Smooth muscle cell of the brain vasculature (primary cell): ENCODE measurements at regions not wholly inside any gene's neighbourhood (a gene's known extent, or its start where the extent isn't known, plus 50 kb on each side); places are given as distances from the start of the nearest gene placed in this dataset.

Source experiments
- DNase-seq: peaks from one replicate; pipeline ENCODE4 v3.0.0-alpha.2; 2012; ENCODE audit warnings: low read depth, low spot score

DNA sequence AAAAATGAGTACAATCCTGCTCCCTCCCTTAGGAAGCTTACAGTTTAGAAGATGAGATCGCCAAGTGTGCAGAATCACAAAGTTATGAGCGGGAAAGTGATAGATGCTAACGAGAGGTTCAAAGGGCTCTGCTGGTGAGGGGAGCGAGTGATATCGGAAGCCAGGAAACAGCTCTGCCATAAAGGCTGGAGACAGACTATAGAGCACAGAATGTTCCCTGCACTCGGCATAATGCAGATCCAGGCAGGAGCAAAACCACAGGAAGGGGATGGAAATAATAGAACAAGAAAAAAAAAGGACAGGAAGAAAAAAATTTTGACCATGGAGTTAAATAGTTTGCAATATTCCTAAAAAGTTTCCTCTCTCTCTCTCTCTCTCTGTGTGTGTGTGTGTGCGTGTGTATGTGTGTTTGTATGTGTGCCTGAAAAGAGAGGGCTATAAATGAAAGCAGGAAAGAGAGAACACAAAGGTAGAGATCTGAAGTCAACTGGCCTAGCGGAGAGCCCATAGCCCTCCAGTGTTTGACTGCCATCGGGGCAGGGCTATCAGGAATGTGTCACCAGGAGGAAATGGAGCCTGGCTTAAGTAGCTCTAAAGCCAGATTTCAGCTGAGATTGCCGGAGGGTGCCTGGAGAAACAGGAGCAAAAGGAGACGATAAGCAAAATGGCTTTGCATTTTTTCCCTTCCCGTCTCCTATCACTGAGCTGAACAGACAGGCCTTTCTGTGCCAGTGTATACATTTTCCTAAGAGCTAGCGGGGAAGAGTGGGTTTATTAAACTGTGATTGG is 175.8 kb upstream of the LYZL1 start:
- DNase-seq = no peak

DNA sequence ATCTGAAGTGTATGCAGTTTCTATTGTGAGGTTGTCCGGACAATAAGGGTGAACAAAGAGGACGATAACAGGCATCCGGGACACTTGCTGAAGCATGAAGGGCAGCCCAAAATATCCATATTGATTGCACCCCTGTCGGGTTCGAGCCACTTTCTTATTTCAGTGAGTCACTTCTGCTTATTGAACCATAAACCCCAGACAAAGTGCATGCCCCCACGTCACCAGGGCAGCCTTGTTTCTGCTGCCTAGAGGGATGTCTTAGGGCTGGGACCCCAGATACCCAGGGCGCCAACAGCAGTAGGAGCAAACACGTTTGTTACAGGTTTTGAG is 175.3 kb upstream of the LYZL1 start:
- no peak for DNase-seq

DNA sequence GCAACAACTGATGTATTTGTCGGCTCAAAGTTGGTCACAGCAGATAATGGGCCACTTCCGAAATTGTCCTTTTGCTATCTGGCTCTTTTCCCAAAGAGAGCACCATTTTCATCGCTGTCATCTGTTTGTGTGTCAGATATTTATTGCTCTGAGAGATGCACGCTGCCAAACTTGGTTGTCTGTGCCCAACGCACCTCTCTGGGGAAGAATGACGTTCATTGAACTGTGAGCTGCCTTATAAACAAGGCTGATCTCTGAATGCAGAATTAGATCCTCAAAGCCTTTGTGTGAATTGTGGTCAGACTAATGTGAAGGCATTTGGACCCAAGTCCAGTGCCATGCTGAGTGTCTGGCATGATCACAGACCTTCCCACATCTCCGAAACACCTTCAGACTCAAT is 174.7 kb upstream of the LYZL1 start:
- DNase-seq = no peak

DNA sequence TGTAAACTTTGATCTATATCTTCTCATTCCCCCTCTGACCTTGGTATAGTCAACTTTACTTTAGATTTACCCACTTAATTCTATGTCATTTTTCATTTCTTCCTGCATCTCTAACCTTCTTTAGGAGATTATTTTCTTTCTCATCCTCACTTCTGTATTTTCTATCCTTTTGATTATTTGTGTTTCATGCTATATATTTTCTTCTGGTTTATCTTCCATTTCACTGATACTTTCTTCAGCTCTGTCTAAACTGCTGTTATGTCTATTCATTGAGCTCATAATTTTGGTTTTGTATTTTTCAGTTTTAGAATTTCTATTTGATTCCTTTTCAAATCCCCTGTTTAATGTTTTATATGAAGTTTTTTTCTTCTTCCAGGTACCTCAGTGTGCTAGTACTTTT is 171.1 kb upstream of the LYZL1 start:
- DNase-seq = no peak

DNA sequence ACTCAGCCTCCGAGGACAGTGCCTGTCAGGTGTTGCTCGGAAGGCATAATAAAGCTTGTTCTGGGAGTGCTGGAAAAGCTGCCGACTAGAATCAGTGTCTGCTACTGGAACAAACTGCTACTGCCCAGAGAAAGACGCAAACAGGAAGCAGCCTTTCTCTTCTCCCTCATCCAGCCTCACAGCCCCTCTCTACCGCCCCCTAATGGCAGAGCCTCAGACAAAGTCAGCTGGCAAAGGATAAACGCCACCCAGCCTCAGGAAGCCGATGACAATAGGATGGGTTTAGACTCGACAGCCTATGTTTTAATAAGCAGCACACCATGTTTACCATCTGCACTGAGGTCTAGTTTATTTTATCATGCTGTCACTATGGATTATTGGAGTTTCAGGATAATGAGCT is 169.5 kb upstream of the LYZL1 start:
- no peak for DNase-seq

DNA sequence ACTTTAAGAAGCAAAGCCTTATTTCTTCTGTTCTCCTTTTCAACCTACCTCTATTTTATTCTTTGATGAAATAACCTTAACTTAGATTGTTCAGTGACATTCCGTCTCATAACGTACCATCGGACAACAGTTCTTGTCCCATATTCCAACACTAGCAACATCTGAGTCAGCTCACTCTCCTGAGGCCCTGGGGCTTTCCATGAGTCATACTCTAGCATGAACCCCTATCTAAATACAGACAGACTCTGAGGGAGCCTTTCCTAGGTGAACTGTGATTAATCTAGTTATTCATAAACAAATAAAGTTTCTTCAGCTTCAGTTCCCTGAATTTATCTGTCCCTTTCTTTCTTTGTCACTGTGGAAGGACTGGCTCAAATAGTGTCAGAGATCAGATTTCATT is 168.7 kb upstream of the LYZL1 start:
- no peak for DNase-seq

DNA sequence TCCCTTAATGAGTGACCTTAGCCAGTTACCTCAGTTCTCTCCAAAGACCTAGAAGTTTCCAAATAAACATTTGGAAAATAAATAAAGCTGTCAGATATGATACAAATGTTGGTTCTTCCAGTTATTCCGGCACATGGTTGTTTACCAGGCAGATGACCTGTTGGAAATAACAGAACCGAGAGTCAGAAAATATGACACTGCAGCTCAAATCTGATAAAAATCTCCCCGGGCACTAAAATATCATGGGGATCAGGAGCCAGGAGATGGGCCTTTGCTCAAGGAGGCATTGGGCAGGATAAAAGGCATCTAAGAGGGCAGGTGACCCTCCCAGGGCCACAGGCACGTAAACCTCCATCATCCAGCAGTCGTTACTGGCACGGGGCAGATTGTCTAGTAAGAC is 164.0 kb upstream of the LYZL1 start:
- no peak for DNase-seq

DNA sequence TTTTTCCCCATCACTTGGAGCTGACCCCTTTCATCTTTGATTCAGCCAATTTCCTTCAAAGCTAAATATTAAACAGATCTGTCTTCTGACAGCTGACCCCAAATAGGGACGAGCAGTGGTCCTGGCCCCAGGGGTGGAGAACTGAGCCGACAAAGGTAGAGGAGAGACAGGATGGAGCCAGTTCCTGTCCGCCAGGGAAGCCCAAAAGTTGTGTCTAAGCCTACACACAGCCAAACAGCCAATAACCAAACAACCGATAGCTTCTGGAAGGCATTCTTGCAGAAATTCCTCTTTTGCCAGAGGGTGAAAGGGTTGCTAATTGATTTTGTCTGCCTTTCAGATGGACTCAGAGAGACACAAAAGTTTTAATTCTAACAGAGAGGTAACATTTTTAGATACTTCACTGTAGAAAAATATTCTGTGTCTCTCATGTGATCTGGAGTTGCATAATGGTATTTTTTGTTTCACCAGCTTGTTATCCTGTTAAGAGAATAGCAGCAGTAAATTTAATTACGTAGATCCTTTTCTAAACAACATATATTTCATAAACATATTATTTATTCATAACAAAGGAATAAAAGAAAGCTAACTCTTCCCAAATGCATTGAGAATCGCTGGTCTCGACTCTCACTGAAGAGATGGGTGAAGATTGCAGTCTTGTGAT is 161.7 kb upstream of the LYZL1 start:
- no peak for DNase-seq

DNA sequence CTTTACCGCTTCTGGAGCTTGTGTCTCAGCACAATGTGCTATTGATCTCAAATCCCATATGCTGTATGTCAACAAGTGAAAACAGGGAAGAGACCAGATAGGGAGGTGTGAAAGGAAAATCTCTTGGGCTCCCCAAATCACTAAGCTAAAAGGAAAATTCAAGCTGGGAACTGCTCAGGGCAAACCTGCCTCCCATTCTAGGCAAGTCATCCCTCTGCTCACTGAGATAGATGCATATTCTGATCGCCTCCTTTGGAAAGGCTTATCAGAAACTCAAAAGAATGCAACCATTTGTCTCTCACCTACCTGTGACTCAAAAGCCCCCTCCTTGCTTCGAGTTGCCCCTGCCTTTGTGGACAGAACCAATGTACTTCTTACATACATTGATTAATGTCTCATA is 161.1 kb upstream of the LYZL1 start:
- no peak for DNase-seq

DNA sequence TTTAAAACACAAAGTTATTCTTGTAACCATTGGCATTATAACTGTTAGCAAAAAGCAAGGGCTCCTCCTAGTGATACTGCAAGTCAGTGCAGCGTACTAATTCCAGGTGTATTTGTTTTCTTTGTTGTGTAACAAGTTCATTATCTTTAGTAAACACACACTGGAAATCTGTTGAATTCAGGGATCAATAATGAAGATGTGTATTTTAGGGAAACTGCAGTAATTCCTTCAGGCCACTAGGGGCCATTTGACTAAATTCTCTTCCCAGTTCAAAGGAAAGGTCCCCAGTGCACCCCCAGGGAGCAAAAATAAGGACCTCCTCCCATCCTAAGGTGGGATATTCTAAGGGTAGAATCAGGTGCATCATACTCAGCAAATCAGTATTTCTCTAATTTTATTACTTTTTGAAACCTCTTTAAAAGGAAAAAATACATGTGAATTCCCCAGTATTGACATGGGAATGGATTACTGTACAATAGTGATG is 158.6 kb upstream of the LYZL1 start:
- no peak for DNase-seq

DNA sequence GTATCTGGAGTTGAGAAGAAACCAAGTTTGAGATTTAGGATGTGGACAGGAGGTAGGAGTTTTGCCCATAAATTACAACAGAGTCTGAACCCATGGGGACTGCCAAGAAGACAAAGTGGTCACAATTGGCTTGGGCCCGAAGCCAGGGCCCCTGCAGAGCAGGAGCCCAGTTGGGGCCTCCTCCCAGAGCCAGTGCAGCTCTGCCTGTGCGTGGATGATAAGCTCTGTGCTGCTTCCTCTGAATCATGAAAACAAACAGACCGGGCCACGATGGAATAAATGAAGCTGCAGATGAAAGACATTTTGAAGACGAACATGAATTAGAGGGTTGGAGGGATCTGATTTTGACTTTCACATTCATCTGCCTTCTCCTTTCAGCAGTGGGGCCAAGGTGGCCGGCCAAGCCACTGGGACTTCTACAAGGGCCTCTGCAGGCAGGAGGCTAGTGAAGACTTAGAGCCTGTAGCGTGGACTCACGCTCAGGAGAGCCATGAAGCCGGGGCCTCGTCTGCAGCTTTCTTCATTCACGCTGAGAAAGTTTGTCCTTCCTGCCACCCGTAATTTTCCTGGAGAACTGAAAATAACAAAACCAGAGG is 156.8 kb upstream of the LYZL1 start:
- no peak for DNase-seq

DNA sequence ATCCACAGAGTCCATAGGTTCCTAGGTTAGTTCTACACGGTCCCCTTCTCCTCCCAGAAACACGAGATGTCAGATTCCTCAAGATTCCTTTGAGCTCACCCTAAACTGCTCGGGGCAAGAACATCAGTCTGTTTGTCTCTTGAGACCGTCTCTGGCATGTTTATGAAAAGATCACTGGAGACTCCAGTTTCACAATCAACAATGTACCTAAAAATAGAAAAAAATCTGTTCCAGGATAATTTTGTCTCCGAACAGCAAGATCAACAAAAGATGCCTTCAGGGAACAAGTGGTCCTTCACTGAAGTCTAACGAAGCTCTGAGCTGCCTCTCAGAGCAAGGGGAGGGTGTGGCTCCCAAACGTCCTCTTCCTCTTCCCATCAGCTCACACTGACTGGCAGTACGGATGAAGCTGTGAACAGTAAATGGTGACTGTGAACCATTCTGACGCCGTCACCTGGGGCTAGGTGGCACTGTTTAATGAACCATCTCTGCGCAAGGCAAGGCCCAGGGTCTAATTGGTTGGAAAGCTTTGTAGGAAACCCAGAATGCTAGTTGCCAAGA is 156.2 kb upstream of the LYZL1 start:
- DNase-seq = no peak

DNA sequence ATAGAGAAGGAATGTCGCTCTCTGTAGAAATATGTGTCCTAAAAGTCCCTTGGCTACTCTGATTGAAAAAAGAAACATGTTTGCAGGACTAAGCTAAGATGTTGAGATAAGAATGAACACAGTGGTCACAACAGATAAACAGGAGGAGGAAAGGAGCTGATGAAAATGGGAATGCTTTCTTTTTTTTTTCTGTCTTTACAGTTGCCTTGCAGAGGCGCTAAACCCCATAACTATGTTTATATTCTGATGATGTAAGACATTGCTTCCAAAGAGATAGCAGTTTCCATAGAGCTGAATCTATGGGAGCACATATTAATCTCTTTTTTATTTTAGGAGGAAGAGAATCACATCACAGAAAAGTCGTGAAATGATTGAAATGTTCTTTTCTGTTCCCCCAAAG is 153.5 kb upstream of the LYZL1 start:
- DNase-seq = no peak

DNA sequence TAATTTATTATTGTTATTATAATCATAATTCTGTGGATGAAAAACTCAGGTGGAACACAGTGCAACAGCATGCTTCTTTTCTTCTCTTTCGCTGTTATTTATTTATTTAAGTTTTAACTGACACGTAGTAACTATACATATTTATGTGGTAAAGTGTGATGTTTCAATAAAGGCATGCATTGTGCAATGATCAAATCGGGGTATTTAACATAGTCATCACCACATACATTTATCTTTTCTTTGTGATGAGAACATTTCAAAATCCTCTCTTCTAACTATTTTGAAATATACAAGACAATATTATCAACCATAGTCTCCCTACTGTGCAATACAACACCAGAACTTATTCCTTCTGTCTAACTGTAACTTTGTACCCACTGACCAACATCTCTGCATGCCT is 152.5 kb upstream of the LYZL1 start:
- DNase-seq = no peak

DNA sequence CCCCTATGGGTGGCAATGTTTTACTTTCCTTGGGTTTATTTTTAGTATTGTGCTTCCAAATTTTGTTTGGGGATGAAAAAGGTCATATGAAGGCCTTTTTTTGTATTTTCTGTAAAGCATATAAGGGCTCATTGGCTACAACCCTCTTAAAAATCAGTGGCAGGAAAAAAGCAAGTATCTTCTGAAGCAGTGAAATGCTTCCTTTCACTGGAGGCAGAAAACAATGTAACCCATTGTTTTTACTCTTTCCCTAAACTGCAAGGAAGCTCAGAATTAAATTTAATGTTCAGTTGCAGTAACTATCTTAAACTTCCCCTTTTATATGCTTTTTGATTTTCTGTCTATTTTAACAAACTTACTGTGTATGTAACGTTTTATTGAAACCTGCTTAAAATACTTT is 148.7 kb upstream of the LYZL1 start:
- no peak for DNase-seq

DNA sequence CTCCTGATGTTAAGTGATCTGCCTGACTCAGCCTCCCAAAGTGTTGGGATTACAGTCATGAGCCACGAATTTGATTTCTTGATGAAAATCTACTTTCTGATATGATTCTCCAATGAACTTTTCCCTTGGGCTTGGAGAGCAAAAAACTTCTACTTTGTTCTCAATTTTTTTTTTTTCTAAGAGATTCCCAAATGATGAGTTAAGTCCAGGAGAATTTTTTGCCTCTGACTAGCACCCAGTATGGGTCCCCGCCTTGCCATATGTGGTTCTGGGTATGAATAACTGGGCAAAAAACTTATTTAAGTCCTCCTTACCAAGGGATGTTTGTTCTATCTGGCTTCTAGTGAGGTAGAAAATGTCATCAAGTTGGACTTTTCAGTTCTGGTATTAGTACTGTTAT is 147.9 kb upstream of the LYZL1 start:
- DNase-seq = peak; percentile 39

DNA sequence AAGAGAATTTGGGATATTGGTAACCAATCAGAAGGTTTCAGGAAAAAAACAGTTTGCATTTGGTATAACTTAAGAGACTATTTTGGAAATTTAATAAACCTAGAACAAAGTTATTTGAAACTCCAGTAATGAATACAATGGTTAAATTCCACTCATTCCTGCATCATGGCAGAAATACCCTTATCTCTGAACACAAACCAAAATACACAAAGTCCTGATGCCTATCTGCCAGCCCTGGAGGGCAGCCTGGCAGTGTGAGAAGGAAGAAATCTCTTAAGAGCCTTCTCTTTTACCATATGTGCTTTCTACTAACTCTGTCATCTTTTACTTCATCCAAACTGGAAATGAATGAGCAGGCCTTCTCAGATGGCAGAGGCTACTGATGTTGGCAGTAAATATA is 147.1 kb upstream of the LYZL1 start:
- no peak for DNase-seq

DNA sequence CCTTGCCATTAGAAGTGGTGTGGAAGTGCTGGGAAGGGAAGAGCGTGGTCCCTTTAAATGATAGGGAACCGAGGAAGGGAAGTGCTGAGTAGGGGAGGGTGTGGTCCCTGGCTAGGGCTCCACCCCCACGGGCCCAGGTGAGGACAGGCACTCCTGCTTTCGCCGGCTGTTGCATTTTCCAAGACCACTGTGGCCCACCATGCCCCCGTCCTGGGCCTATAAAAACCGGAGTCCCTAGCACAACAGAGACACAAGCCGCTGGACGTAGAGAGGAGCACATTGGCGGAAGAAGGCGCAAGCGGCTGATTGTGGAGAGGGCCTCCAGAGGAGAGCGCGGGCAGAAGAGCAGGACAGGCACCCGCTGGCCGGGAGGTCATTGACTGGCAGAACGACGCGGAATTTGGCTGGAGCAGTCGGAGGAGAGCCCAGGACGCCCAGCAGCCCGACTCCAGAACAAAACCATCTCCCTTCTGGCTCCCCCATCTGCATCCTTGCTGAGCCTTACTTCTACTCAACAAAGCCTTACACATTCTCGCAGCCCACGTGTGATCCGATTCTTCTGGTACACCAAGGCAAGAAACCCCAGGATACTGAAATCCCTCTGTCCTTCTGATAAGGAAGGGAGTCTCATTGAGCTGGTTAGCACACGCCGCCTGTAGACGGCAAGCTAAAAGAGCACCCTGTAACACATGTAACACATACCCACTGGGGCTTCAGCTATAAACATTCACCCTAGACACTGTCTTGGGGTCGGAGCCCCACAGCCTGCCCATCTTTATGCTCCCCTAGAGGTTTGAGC is 146.2 kb upstream of the LYZL1 start:
- no peak for DNase-seq

DNA sequence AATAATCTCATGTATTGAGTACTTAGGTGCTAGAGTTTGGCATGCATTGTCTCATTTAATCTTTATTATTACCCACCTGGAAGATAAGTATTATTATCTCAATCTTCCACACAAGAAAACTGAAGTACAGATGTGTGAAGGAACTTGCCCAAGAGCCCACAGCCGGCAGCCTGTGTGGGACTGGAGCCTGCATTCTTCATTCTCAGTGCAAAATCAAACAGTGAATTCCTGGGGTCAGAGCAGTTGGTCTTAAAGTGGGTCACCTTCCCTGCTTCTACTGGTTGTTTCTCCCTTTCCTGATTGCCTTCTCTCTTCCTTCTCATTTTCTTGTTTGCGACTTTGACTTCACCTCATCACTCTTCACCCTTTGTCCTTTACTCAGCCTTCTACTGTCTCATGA is 144.7 kb upstream of the LYZL1 start:
- no peak for DNase-seq

DNA sequence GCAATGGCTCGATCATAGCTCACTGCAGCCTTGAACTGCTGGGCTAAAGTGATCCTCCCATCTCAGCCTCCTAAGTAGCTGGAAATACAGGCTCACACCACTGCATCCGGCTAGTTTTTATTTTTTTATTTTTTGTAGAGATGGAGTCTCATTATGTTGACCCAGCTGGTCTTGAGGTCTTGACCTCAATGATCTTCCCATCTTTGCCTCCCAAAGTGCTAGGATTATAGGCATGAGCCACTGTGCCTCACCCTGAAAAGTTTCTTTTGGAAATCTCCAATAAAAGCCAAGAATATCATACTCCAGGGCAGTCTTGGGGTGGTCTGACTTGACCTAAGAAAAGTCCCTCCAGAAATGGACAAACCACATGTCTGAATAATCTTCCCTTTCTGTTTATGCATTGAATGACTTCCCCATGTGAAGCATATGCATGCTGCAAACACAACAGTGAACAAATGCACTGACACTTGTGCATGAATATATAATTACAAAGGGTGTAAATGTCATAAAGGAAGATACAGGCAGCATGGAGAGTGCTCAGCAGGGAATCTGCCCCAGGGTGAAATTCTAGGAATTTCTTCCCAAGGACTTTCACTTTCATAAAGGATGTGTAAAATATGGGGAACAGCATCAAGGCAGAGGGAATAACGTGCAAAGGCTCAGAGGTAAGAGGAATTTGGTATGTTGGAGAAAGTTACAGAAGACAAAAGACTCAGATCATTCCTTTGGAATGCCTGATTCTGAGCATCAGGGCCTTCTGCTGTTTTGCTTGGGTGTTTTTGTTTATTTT is 142.4 kb upstream of the LYZL1 start:
- DNase-seq = no peak

DNA sequence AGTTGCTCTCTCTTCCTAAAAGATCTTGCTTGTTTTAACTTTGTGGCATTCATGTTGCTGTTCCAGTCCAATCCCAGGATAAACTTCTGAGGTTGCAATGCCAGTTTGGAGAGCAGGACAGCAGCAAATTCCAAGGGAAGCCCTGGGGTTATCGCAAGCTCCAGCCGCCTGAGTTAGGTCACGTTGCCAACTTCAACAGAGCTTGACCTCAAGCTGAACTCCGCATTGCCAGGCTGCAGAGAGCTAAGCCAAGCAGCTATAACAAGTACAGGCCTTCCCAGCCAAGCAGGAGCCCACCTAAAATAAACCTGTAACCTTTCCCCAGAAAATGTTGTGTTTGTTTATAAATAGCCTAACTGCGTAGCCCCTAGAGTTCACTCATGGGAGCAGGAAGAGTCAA is 138.9 kb upstream of the LYZL1 start:
- DNase-seq = no peak
